Left forelimb (tissue), 1 donor: ENCODE measurements at regions not wholly inside any gene's neighbourhood (a gene's known extent, or its start where the extent isn't known, plus 50 kb on each side); places are given as distances from the start of the nearest gene placed in this dataset.
"Not testable (repeated sequence)": the region's sequence is repeated elsewhere in the genome, so short reads cannot be mapped to it uniquely, and the experiment has no call there.

ENCODE experiments used
- DNase-seq: peaks from one replicate; pipeline ENCODE4 v3.0.0-alpha.2; 2018; ENCODE audit warnings: low spot score

DNA sequence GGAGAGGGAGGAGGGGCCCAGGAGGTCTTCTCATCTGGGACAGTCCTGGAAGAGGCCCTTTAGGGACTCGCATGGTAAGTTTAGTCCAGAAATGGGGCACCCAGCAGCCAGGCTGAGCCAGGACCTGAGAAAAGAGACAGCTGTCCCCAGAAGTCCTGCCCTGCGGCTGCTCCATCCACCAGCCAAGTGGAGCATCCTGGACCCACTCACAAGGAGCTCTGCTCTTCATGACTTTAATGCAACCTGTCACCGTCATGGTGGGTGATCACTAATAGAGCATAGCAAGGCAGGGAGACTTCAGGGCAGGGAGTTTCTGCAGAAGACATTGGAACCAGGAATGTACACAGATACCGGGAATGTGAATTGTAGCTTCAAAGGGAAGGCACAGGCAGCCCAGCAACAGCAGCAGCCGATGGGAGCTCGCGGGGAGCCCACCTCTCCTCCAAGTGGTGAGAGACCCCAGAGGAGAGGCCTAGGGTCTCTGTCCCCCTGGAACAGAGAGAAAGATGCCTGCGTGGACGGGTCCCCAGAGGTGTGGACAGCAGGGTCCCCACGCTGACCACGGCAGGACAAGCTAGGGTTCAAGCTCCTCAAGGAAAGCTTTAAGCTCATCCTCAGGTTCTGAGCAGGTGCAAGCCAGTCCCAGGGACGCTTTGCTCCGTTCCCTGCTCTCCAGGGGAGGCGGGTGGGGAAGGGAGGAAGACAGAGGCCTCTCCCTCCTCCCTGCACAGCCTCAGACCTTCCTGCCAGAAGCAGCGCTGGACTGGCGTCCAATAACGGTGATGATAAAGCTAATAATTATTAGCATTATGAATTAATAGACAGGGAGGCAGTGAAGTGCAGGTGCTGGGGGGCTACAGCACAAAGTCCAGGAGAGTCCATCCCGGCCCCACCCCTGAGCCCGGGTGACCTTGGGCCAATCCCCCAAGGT lies 335.3 kb downstream of the ADGRD1 start:
- DNase-seq: not testable (repeated sequence)

DNA sequence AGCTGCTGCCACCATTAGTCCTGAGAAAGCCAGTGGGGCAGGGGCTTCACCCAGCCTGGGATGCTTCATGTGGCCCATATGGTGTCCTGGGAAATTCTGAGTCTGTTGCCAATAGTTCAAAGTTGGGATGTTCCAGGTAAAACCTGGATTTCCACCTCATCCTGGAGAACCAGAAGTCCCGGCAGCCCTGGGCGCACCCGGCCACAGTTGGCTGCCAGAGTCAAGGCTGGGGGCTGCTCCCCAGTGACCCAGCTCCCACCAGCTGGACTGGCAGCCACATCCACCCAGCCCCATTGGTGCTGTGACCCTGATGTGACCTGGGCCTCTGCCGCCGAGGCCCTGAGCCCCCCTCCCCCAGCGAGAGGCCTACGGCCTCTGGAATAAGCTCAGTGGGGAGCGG lies 336.1 kb downstream of the ADGRD1 start:
- DNase-seq: not testable (repeated sequence)

DNA sequence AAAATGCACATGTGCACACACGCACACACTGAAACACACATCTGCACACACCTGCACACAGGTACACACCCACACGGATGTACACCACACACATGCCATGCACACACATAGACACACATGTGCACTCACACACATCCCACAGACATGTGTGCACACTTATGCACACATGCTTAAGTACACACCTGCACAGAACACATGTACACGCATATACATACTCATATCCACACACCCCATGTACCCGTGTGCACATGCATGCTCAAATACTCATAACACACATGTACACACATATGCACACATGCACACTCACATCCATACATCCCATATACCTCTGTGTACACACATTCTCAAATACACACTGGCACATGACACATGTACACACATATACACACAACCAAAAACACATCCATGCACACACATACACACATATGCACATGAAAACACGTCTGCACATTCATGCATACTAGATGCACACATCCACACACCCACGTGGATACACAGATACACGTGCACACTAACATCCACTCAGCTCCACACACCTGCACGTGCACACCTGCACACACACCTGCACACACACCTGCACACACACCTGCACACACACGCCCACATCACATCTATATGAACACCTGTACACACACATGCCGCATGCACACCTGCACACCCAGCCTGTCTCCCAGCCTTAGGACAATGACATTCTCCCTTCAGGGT lies 336.7 kb downstream of the ADGRD1 start:
- DNase-seq: no peak

DNA sequence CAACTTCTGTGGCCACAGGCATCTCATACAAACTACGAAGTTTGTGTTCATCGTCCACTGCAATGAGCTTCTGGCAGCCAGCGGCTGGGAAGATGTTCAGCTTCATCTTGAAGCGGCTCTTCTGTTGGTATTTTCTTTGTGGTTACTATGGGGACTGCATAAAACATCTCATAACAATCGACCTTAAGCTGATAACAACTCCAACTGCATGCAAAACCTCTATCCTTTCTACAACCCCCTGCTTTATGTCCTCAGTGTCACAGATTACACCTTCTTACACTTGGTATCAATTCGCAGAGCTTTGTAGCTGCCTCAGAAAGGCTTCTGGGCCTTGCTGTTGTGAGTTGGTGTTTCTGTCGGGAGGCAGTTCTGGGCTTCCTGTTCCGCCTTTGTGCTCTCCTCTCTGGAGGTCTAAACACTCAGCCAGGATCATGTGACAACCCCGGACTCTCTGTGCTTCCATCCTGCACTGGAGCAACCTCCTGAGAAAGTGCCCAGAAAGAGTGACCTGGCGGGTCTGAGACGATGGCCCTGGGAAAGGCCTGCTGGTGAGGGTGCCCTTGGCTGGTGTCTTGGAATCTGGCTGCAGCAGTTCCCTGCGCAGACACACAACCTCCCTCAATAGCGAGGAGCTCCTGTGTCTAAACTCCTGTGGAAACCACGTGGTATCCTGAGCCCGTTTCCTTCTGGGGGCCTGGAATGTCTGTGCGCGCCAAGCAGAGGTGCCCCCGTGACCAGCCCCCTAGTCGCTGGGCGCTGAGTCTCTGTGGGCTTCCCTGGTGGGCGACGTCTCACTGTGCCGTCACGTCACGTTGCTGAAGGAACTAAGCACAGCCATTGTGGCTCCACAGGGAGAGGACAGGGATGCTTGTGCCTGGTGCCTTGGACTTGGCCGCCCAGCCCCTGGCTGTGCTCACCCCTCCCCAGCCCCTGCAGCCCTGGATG lies 339.6 kb downstream of the ADGRD1 start:
- peak; percentile 33 for DNase-seq

DNA sequence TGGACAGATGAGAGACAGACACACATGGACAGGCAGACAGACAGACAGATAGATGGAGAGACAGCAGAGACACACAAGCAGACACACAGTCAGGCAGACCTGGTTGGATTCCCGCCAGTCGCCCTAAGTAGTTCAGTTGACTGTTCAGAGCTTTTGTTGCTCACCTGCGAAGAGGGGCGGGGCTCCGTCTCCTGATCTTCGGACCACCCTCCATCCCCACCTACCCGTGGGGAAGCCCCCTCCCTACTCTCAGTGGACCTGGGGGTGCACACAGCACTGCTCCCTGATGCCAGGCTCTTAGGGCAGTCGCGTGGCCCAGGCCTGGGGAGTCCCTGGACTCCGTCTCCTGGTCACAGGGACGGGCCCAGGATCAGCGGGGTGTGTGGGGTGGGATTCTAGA lies 341.0 kb downstream of the ADGRD1 start:
- DNase-seq: peak; percentile 49

DNA sequence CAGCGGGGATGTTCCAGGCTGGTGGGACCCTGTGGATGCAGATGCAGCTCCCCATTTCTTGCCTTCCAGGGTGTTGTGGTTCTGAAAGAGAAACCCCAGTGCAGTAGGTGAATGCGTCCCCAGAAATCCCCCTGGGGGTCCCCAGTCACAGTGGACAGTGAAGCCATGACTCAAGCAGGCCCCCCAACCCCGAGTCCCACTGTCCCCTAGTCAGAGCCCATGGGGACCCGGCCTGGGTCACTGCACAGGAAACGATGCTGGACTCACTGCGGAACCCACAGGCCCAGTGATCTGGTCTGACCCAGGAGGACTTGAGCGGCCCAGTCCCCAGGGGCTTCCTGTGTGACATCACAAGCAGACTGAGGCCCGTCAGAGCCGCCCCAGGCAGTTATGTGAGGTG lies 341.4 kb downstream of the ADGRD1 start:
- DNase-seq: not testable (repeated sequence)

DNA sequence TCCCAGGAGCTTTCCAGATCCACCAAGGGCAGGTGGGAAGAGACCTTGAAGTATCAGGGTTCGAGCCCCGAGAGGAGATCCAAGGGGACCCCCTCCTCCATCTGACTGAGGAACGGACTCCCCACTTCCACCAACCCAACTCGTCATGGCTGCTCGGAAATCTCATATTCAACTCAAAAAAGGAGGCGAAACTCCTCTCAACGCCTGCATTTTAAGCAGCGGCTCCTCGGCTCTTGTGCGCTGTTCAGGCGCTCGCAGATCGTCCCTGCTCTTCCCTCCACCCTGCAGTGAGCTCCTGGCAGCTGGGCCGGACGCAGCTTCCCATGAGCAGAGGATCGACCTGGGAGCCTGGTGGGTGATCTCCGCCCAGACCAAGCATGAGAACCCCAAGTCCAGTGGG lies 341.9 kb downstream of the ADGRD1 start:
- peak; percentile 8 for DNase-seq

DNA sequence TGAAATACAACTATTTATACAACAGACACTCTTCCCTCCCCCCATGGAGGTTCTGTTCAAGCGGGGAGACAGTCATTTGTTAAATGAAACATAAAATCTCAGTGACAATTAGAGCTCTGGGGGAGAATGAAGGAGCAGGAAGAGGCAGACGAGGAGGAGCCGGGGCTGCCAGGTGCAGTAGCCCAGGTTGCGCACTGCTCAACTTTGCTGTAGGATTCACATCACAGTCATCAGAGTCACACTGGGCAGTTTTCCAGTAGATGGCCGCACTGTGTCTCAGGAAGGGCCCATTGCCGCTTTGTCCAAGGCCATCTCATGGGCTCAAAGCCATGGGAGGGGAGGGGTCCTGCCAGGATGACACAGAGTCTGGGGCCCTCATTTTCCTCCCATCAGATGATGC lies 342.4 kb downstream of the ADGRD1 start:
- DNase-seq: peak; percentile 6

DNA sequence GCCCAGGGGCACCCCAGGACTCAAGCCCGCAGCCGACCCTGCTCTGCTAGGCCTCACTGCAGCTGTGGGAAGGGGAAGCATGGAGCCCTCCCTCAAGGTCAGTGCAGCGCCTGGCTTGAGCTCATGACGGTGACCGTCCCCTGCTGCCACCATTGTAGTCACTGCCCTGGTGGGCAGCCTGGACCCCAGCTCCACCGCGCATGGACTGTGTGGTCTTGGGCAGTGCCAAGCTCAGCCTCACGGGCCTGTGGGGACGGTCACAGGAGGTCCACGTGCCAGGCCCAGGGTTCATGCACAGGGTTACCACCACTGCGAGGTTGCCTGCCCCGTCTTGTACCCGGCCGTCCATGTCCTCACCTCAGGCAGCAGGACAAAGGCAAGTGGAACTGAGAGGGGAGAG lies 342.9 kb downstream of the ADGRD1 start:
- peak; percentile 14 for DNase-seq

DNA sequence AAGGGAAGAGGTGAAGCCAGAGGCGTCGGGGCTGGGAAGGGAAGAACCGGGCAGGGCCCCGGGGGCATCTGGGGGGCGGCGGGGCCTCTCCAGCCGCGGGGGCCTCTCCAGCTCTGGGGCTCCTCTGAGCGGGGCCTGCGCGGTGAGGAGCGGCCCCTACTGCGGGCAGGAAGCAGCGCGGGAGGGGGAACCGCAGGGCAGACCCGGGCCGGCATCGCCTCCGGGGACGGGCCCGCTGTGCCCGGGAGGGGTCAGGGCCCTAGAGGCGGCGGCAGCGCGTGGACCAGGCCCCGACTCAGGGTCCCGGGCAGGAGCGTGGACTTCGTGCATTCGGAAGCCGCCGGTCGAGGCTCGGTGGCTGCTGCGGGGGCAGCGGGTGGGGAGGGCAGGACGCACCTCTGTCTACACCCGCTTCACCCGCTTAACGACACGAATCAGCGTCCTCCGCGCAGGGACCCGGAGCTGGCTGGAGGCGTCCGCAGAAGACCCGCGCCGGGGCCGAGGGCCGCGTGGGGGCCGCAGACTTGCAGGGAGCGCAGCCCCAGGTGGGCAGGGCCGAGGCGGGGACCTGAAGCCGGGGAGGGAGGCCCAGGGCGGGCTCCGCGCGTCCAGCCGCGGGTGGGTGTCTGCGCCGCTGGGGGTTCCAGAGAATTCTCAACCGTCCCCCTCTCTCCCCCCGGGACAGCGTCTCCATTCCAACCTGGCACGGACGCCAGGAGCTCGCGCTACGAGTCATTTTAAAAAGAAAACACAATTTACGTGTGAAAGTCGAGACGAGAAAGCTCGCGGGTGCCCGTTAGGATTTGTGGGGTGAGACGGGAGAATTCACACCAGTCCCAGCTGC lies 345.0 kb downstream of the ADGRD1 start:
- DNase-seq: not testable (repeated sequence)

DNA sequence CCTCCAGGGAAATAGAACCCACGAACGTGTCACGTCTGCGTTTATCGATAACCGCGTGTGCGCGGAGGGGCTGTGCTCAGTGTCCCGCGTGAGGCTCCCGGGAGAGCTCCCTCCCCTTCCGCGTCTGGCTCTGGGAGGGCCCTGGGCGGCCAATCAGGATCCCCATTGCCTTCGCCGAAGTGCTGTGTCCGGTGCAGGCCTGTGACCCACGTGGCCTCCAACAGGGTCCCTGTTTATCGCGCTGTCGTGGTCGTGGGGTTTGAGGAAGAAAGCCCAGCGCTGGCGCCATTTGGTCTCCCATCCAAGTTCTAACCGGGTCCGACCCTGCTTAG lies 345.6 kb downstream of the ADGRD1 start:
- not testable (repeated sequence) for DNase-seq

DNA sequence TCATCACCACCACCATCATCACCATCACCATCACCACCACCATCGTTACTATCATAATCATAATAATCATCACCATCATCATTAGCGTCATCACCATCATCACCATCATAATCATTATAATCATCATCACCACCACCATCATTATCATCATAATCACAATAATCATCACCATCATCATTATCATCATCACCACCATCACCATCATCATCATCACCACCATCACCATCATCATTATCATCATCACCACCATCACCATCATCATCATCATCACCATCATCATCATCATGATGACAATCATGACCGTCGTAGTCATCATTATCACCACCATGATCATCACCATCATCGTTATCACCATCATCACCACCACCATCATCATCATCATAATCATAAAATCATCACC lies 349.9 kb downstream of the ADGRD1 start:
- DNase-seq: not testable (repeated sequence)

DNA sequence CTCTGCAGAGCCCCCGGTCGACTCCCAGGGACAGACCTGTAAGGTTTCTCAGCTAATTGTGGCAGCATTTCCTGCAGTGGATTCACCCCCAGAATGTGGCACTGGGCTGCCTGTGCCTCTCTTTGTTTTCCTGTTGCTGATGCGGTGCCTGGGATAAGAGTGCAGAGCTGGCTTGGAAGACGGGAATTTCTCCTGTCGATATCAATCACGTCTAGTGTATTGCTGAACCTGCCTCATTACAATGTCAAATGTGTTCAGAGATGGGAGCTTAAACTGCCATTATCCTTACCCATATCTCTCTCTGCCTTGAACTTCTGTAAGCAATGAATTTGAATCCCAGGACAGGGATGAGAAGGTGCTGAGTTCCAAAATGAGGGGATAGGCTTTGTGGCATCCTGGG lies 350.9 kb downstream of the ADGRD1 start:
- not testable (repeated sequence) for DNase-seq

DNA sequence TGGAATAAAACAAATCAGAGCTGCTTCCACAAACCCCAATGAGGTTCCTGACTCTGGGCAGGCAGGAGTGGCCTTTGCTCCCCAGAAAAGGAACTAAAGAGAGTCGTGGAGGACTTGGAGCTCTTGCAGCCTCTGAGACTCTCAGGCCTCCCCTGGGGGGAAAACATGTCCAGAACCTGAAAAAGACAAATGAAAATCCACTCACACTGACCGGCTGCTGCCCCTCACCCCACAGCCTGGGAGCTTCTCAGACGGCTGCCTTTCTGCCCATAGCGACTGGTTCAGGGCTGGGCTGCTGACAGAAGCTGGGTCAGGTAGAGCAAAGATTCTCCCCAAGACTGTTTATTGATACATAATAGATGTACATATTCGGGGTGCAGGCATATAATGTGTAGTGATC lies 356.0 kb downstream of the ADGRD1 start:
- peak; percentile 17 for DNase-seq

DNA sequence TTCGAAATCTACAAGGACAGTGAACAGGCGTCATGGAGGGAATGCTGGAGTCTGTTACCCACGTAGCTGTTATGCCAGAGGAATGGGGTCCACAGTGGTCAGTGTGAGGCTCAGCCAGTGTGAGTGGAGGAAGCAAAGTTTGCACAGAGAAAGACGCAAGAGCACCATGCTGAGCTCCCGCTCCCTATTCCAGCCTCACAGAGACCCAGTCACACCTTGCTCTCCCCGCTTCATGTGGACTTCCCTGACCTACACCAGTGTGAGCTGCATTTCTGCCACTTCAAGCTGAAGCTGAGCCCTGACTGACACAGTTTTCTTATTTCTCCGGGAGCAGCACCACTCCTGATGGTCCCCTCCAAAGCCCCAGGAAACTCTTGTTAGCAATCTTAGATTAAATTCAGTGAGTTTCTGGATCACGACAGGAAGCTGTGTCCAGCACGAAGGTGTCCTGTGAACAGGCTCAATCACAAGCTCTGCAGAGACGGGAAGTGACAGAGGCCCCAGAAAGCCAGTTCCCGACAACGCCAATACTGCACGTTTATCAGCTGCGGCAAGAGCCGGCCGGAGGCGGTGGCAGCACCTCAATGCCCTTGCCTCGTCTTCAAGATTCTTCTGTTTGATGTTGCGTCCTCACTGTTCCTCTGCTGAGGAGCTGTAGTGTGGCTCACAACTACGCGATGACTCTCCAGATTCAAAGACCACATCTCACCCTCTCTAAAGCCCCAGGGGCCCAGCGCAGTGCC lies 356.7 kb downstream of the ADGRD1 start:
- DNase-seq: peak; percentile 34

DNA sequence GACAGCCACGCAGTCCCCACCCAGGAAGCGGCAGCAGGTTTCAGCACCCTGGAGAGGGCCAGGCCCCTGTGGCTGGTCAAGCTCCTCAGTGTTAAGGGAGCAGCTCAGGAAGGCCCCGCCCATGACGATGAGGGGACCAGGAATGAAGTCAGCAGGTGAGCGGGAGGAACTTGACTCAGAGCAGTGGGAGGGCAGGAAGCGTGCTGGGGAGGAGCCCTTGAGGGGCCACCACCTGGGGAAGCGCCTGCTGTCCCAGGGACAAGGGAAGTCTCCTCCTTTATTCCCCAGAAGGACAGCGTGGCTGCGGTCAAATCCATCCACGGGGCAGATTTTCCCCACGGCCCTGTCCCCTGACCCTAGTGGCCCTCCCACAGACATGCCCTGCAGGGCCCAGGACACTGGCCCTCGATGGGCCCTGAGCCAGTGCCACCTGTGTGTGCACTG lies 357.6 kb downstream of the ADGRD1 start:
- DNase-seq: not testable (repeated sequence)

DNA sequence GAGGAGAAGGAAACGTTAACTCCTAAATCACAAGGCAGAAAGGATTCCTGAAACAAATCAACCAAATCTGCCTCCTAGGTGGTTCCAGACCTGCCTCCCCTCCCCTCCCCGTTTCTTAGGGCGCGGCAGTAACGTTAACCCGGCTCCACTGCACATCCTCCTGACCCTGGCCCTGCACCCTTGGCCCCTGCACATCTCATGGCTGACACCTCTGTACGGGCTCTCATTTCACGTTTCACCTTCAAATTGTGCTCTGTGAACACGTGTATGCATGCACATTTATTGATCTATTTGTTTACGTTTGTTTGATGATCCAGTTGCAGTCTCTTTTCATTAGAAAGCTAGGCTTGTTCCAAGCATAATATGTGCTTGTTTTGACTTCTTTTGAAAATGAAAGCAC lies 358.1 kb downstream of the ADGRD1 start:
- DNase-seq: no peak

DNA sequence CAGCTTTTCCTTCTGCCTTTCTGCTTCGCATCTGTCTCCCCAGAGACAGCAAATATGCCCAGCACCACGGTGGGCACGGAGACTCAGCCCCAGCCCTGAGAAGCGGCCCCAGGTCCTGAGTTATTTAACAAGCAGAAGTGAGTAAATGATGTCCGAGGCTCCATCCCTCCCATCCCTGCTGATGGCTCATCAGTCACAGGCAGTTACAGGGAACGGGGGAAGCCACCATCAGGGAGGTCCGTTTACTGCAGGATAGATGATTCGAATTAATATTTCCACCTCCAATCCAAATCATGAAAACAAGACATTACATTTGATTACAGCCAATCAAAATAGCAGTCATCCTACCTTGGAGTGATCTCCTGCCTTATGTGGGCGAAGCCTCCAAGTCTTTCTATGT lies 358.7 kb downstream of the ADGRD1 start:
- not testable (repeated sequence) for DNase-seq

DNA sequence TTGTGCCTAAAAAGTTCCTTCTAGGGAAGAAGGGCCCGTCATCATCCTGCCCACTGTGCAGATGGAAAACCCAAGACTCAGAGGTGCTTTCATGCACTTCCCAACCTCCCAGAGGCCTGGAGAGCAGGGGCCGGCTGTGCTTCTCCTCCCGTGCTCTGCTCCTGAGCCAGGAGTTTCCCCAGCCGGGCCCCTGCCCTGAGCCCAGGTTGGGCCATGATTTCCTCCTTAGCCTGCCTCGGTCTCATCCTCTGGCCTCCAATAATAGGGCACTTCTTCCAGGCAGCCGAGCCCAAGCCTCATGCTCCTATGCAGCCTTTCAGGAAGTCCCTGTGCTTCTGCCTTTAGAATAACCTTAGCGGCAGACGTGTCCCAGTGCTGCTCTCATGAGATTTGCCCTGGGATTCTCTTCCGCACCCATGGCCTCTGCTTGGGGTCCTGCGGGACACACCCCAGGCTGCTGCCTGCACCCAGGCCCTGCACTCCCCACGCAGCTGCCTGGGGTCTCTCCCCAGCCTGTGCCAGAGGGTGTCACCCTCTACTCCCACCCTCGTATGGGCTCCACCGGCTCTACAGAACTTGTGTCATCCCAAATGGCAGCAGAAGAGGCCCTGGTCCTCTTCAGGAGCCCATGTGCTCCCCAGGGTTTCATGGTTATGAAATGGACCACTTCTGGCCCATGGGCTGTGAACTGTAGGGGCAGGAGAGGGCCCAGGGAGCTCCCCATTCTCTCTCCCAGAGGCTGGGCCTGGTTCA lies 359.3 kb downstream of the ADGRD1 start:
- DNase-seq: no peak

DNA sequence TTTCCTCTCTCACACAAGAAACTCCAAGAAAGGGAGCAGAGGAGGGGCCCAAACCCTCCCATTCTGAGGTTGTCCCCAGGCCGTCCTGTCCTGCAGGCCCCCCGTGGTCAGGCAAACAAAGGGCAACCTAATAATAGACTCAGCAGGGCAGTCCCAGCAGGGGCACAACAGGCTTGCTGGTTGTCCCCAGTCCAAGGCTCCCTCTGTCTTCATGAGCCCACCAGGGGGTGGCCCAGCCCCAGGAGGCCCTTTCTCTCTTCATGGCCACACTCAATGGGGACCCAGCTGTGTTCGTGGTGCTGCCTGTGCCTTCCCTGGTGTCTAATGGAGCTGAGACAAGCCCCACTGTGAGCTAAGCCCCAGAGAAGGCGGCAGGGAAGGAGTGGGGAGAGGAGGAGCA lies 359.9 kb downstream of the ADGRD1 start:
- DNase-seq: no peak
